IPS DF 4.7 (cell line): ENCODE measurements at regions not wholly inside any gene's neighbourhood (a gene's known extent, or its start where the extent isn't known, plus 50 kb on each side); places are given as distances from the start of the nearest gene placed in this dataset.

Experiments used
- DNase-seq: peaks from one replicate; pipeline ENCODE4 v3.0.0-alpha.2; 2013; ENCODE audit warnings: low spot score; ENCODE audit errors: extremely low read depth

- DNase-seq = no peak
Observed at GRCh38 chr2:14127765-14128164, 504.8 kb upstream of the LRATD1 start.

- no peak for DNase-seq
Observed at GRCh38 chr2:14132386-14132785, 500.1 kb upstream of the LRATD1 start.

DNA sequence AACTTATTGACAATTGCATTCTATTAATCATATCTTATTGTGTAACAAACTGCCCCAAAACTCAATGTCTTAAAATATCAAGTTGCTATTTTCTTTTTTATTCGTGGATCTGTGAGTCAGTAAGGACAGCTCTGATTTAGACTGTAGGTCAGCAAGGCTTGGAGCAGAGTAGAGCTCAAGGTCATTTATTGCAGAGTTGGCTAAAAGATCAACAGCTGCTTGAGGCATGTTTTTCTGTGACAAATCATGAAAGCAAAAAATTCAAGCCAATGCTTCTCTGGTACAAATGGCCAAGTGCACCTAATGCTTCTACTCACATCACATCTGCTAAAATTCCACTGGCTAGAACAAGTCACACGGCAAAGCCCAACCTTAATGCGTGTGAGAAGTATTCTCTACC, 497.7 kb upstream of the LRATD1 start:
- no peak for DNase-seq

- no peak for DNase-seq
Observed at GRCh38 chr2:14136030-14136429, 496.5 kb upstream of the LRATD1 start.

DNA sequence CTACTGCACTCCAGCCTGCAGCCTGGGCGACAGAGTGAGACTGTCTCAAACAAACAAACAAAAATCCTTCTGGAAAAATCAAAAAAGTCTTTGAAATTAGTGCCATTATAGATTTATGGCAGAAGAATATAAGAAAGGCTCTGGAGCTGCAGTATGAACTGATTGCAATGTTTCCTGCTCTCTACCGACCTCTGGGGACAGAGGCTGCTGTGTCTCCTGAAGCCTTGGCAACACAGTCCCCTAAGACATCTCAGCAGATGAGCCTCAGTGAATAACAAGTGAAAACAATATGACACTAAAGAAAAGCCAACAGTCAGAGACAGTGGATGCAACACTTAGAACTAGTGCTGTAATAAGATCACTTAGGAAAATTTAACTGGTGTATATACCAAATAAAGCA, 494.9 kb upstream of the LRATD1 start:
- DNase-seq = peak; percentile 14

DNA sequence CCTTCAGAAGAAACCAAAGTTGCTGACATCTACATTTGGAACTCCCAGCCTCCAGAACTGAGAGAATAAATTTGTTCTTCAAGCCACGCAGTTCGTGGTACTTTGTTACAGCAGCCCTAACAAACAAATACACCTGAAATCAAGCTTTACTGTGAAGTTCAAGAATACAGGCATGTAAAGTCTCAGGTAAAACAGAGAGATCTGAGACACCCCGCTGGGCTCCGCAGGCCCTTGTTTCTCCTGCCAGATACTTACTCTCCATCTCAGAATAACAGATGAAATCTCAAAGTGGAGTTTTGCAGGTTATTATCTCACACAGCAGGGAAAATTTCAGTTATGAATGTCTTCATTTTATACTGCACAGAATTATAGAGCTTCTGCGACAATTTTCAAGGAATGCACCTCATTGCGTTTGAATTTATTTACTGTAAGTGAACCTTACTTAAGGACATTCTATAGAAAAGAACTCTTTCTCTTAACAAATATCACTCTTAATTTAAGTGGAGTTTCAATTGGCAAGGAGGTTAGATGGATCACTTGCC, 492.4 kb upstream of the LRATD1 start:
- no peak for DNase-seq

- DNase-seq = no peak
Observed at GRCh38 chr2:14143435-14143834, 489.1 kb upstream of the LRATD1 start.

- no peak for DNase-seq
Observed at GRCh38 chr2:14148216-14148615, 484.3 kb upstream of the LRATD1 start.

DNA sequence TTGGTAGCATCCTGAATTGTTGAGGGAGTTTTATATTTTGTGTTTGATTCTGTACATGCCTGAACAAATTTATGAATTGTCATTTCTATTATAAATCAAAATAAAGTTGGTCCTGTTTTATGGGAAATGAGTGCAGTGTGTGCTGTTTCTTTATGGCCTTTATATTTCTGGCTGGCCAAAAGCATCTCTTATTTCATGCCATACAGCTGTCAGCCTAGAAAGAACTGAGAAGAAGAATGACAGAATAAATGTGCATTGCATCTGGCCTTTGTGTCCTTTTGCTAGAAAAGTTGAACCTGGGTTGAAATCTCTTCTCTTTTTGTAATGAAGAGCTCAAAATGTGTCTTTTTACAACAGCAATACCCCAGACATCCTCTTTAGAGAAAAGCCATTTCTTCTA, 474.7 kb upstream of the LRATD1 start:
- DNase-seq = no peak

DNA sequence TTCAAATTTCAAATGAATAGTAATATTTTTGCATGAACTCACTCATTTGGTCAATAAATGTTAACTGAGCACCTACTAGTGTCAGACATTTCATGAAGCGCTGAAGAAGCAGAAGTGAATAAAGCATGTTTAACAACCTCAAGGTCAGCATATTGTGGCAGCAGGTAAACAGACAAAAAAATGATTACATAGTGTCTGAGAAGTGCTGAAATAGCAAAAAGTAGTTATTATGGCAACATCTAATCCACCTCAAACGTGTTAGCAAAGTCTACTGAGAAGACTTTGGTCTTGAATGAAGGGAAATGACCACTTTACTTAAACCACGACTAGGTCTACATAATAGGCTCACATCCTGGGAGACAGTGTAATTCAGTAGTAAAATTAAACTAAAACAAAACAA, 452.2 kb upstream of the LRATD1 start:
- no peak for DNase-seq

DNA sequence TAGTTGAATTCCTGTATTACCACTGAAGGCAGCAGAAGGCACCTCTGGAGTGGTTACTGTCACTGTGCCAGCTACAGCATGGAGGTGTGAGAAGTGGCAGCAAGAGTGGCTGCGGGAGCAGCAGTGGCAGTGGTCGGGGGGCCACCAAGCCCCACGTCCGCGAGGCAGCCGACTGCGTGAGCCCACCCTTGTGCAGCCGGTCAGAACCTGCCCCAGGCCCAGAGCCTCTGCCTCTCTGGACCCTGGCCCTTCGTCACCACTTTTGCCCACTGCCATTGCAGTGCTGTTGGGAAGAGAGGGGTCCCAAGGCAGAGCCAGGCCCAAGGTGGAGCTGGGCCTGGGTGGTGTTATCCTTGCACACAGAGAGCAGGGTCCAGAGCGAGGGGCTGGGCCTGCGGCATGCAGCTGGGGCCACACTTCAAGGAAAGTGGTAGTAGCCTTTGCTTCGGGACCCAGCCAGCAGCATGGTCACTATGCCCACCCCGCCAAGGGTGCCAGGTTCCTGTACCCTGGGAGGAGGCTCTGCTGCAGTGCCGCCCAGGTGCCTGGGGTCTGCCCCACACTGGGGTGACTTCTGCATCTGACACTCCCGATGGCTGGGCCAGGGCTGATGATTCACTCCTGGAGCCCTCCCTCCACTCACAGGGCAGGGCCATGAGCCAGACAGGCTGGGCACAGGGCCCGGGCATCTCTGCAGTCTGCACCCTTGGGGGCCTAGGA, 450.1 kb upstream of the LRATD1 start:
- no peak for DNase-seq

- DNase-seq = no peak
Observed at GRCh38 chr2:14185906-14186305, 446.6 kb upstream of the LRATD1 start.

DNA sequence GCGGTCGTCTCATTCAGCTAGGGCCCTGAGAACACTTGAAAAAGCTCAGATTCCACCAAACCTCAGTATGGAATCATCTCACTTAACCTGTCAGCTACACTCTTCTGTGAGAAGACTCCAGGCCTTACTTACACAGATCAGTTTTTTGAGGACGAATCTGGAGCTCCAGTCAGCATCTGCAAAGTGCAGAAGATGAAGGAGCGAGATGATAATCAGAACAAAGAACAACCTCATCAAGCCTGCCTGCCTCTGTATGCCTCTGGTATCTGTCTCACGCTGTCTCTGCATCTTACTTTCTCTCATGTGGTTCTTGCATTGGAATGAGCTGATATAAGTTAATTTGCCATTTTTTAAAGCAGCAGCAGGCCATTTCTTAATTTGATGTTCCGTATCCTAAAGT, 444.1 kb upstream of the LRATD1 start:
- no peak for DNase-seq

- DNase-seq = no peak
Observed at GRCh38 chr2:14189929-14190328, 442.6 kb upstream of the LRATD1 start.

DNA sequence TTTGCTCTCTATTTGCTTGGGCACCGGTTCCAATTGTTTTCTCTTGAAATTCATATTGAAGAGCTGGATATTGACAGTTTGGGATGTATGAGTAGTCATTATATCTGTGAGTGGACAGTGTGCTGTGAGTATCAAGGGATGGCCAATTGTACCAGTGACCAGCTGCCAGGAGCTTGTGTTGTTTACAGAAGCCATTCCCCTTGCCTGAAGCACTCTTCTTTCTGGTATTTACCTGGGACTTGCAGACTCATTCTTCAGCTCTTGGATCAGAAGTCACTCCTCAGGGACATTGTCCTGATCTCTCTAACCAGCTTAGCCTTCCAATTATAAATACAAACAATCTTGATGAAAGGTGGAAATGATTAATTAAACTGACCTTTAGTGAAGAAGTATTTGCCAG, 438.3 kb upstream of the LRATD1 start:
- DNase-seq = no peak

DNA sequence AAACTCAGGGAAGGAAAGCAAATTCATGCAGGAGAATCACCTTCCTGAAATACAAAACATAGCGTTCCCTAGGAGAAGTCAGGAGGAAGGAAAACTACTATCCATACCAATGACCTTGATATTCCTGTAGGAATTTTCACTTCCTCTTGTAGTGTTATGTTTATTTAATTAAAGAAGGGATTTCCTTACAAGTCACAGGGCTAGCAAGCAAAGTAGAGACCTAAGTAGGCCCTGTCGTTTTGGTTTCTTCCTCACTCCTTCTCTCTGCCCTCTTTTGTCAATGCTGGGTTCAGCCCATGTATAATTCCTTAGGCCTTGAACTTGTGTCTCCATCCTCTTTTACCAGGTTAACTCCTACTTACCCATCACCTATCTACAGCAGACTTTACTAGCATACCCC, 435.2 kb upstream of the LRATD1 start:
- no peak for DNase-seq

DNA sequence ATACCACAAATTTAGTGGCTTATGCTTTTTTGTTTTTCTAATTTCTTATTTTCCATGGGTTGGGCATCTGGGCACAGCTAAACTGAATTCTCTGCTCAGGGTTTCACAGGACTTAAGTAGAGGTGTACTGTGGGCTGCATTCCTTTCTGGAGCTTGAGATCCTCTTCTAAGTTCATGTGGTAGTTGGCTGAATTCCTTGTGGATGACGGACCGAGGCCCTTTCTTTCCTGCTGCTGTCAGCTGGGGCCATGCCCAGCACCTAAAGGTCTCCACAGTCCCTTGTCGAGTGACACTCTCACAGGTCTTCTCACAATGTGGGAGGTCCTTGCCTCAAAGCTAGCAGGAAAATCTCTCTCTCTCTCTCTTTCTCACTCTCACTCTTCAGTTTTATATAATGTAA, 433.5 kb upstream of the LRATD1 start:
- DNase-seq = no peak

- no peak for DNase-seq
Observed at GRCh38 chr2:14219306-14219705, 413.2 kb upstream of the LRATD1 start.

DNA sequence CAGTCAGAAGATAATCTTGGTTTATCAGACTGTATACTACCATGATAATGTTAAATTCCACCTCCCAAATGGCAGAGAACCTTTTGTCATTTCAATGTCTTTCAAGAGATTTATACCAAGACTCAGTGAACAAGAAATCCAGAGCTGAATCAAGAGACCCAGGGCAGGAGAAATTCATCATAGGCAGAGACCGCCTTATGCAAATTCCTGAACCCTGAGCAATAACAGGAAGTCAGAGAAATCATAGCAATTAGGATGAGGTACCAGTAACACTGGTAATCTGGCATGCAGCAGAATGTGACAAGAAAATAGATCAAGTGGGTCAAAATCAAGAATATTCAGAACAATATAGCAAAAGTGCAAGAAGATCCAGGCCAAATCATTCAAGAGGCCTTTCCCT, 412.4 kb upstream of the LRATD1 start:
- no peak for DNase-seq

GRCh38 chr2:14221466-14221865, 411.1 kb upstream of the LRATD1 start:
- no peak for DNase-seq

DNA sequence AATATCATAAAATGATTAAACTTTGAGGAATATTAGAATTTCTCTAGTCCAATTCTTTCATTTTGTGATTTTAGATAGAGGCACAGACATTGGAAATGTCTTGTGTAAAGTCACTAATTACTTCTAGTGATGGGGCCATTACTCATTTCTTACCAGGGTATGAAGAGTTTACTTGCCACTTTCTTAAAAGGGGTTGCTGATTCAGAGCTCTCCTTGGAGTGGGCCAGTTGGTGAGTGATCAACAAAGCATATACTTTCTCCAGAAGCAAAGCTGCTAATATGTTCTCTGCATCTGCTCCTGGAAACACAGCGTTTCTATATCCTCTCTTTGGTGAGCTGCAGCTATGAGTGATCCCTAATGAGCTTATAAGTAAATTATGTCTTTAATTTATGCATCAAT, 408.9 kb upstream of the LRATD1 start:
- no peak for DNase-seq

- no peak for DNase-seq
Observed at GRCh38 chr2:14231391-14231898, 401.1 kb upstream of the LRATD1 start.

DNA sequence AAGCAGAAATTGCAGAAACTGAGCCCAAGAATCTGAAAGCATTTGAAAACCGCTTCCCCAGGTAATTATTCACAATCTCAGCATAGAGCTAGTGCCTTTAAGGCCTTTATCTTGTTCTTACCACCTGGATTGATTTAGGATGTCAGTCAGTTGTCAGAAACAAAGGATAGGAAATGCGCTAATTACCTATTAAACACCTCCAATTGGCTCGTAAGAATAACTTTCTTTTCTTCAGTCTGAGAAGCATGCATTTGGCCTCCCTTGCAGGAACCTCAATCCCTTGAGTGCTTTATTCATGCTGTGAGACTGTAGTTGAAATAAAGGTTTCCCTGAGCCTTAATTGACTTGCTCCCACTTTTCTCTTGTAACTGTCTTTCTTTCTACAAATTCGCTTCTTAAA, 400.3 kb upstream of the LRATD1 start:
- peak; percentile 94 for DNase-seq
